ENCODE measurements at regions not wholly inside any gene's neighbourhood (a gene's known extent, or its start where the extent isn't known, plus 50 kb on each side); places are given as distances from the start of the nearest gene placed in this dataset.

- Histone ChIP-seq H3K4me1 (no peaks in the 10 kb centered on the region), H3K27ac (no peak overlapping the region), H3K4me3 (no peak overlapping the region), H3K9me3 (no peaks in the 10 kb centered on the region), H3K27me3 (ENCODE audit: insufficient read depth in 3 of 3, low read length in 2 of 3) (peaks cover 0 to 7% (median 0%) of the 10 kb centered on the region in 3 donors), H3K36me3 (ENCODE audit: insufficient read depth in 1 of 2, low read depth in 1 of 2) (no peaks in the 10 kb centered on the region)
- 69 to 85% (median 78%) methylated on average over 1 of the region's 1 CpG for WGBS, 3 donors
- ATAC-seq (no peak), DNase-seq (no peak)
- intact Hi-C loops (cut with DNase I): loop anchor here in 1 of 2 donors (2.0 kb wide), 1 partner anchor 55 kb away; no protein-coding TSS in a partner anchor
- no peak for TF ChIP-seq CTCF (IDR thresholded peaks at IDR 0.05)
Observed at GRCh38 chr6:40171343-40171742, 237.1 kb upstream of the MOCS1 start.

- DNase-seq (no peak), ATAC-seq (no peak)
- H3K4me1 ChIP-seq: no peaks in the 10 kb centered on the region
- no peaks in the 10 kb centered on the region for H3K9me3 ChIP-seq
- H3K36me3 ChIP-seq (ENCODE audit: insufficient read depth in 1 of 2, low read depth in 1 of 2): no peaks in the 10 kb centered on the region
- no peak overlapping the region for H3K27ac ChIP-seq
- WGBS, 3 donors: 43 to 63% (median 52%) methylated on average over 2 of the region's 2 CpGs
- peaks cover 0 to 7% (median 0%) of the 10 kb centered on the region in 3 donors for H3K27me3 ChIP-seq (ENCODE audit: insufficient read depth in 3 of 3, low read length in 2 of 3)
- intact Hi-C loops (cut with DNase I): loop anchor here in 1 of 2 donors (2.0 kb wide), 1 partner anchor 54 kb away; no protein-coding TSS in a partner anchor
- H3K4me3 ChIP-seq: no peak overlapping the region
- TF ChIP-seq CTCF (IDR thresholded peaks at IDR 0.05): no peak
Observed at GRCh38 chr6:40170856-40171255, 236.6 kb upstream of the MOCS1 start.

- ATAC-seq (no peak), DNase-seq (no peak)
- Histone ChIP-seq H3K4me3 (no peak overlapping the region), H3K27ac (no peak overlapping the region), H3K36me3 (ENCODE audit: insufficient read depth in 1 of 2, low read depth in 1 of 2) (no peaks in the 10 kb centered on the region), H3K9me3 (no peaks in the 10 kb centered on the region), H3K4me1 (no peaks in the 10 kb centered on the region), H3K27me3 (ENCODE audit: insufficient read depth in 3 of 3, low read length in 2 of 3) (peaks cover 0 to 11% (median 0%) of the 10 kb centered on the region in 3 donors)
- 68 to 75% (median 73%) methylated on average over 7 of the region's 7 CpGs for WGBS, 3 donors
- TF ChIP-seq CTCF (IDR thresholded peaks at IDR 0.05): no peak
- intact Hi-C loops (cut with DNase I): loop anchor here in 1 of 2 donors (2.0 kb wide), 1 partner anchor 53 kb away; no protein-coding TSS in a partner anchor
Observed at GRCh38 chr6:40169878-40170277, 235.6 kb upstream of the MOCS1 start.

- Histone ChIP-seq H3K9me3 (no peaks in the 10 kb centered on the region), H3K36me3 (ENCODE audit: insufficient read depth in 1 of 2, low read depth in 1 of 2) (no peaks in the 10 kb centered on the region), H3K27ac (no peak overlapping the region), H3K4me1 (no peaks in the 10 kb centered on the region), H3K4me3 (no peak overlapping the region), H3K27me3 (ENCODE audit: insufficient read depth in 3 of 3, low read length in 2 of 3) (peaks cover 0 to 9% (median 0%) of the 10 kb centered on the region in 3 donors)
- intact Hi-C loops (cut with DNase I): no loop called here
- TF ChIP-seq CTCF (IDR thresholded peaks at IDR 0.05): no peak
- DNase-seq: no peak
- no peak for ATAC-seq
Observed at GRCh38 chr6:40166963-40167362, 232.7 kb upstream of the MOCS1 start.

- Histone ChIP-seq H3K9me3 (no peaks in the 10 kb centered on the region), H3K4me1 (no peaks in the 10 kb centered on the region), H3K27me3 (ENCODE audit: insufficient read depth in 3 of 3, low read length in 2 of 3) (peaks cover 0 to 9% (median 0%) of the 10 kb centered on the region in 3 donors), H3K36me3 (ENCODE audit: insufficient read depth in 1 of 2, low read depth in 1 of 2) (no peaks in the 10 kb centered on the region), H3K27ac (no peak overlapping the region), H3K4me3 (no peak overlapping the region)
- intact Hi-C loops (cut with DNase I): no loop called here
- no peak for ATAC-seq
- no peak for TF ChIP-seq CTCF (IDR thresholded peaks at IDR 0.05)
- 79 to 84% (median 80%) methylated on average over 7 of the region's 7 CpGs for WGBS, 3 donors
- DNase-seq: no peak
Observed at GRCh38 chr6:40165036-40165709, 230.9 kb upstream of the MOCS1 start.

Data from psoas muscle (tissue), 7 donors.